H1 (cell line): ENCODE measurements at regions not wholly inside any gene's neighbourhood (a gene's known extent, or its start where the extent isn't known, plus 50 kb on each side); places are given as distances from the start of the nearest gene placed in this dataset.

Experiments used
- CTCF ChIA-PET: fragments of 300-600 bp; sonication (Branson Sonifier 250); formaldehyde crosslinking; loops from one replicate; lab custom pipeline; 2021; ENCODE audit not compliant: partially characterized antibody; lab: Charles Lee
- POLR2A ChIA-PET: fragments of 300-600 bp; sonication (Branson Sonifier 250); formaldehyde crosslinking; loops from one replicate; lab custom pipeline; 2021; ENCODE audit warnings: inconsistent platforms; ENCODE audit not compliant: partially characterized antibody; lab: Charles Lee
- DNase-seq, 2 experiments: peaks; one replicate each; pipeline versions ENCODE4 v3.0.0 to v3.0.0-alpha.2; 2010 to 2022; ENCODE audit warnings: low spot score in 2 of 2, low read depth in 1 of 2, mixed read lengths in 1 of 2
- FAIRE-seq: peaks from 2 replicates; lab custom pipeline; 2011; peaks lifted over from hg19 to GRCh38; lab: Jason Lieb, UNC
- H2AFZ ChIP-seq: 2 replicates; pipeline ENCODE4 v1.8.1; 2012; ENCODE audit warnings: low read length, inconsistent platforms
- H2AK5ac ChIP-seq: 2 replicates; pipeline ENCODE4 v1.6.1; 2013; ENCODE audit warnings: low read depth, low read length
- H2BK120ac ChIP-seq: replicated peaks from 2 replicates; pipeline ENCODE3; 2013; ENCODE audit warnings: low read depth, low read length, inconsistent platforms
- H2BK12ac ChIP-seq: 2 replicates; pipeline ENCODE4 v1.6.1; 2013; ENCODE audit warnings: low read depth, low read length
- H2BK15ac ChIP-seq: 2 replicates; pipeline ENCODE4 v1.6.1; 2013; ENCODE audit warnings: low read length
- H2BK20ac ChIP-seq: 2 replicates; pipeline ENCODE4 v1.6.1; 2013; ENCODE audit warnings: low read length
- H2BK5ac ChIP-seq: 2 replicates; pipeline ENCODE4 v1.6.1; 2013; ENCODE audit warnings: low read depth, low read length
- H3K14ac ChIP-seq: 2 replicates; pipeline ENCODE4 v1.6.1; 2013; ENCODE audit warnings: inconsistent platforms; ENCODE audit not compliant: insufficient read length
- H3K18ac ChIP-seq: 2 replicates; pipeline ENCODE4 v1.6.1; 2013; ENCODE audit warnings: low read length; ENCODE audit errors: extremely low read depth
- H3K23ac ChIP-seq: 2 replicates; pipeline ENCODE4 v1.6.1; 2013; ENCODE audit warnings: inconsistent platforms; ENCODE audit not compliant: insufficient read length
- H3K23me2 ChIP-seq: 2 replicates; pipeline ENCODE4 v1.6.1; 2013; ENCODE audit warnings: low read depth, low read length
- H3K27ac ChIP-seq: 2 replicates; pipeline ENCODE4 v1.6.1; 2011; ENCODE audit warnings: low read depth, low read length, inconsistent platforms
- H3K27me3 ChIP-seq, 4 experiments: replicated peaks in 1 of 4; 1 replicate in 1 of 4; 2 replicates in 3 of 4; pipeline versions ENCODE4 v1.6.1 to v1.8.1; 2011 to 2013; ENCODE audit warnings: low read length in 3 of 4, mild to moderate bottlenecking in 3 of 4, inconsistent platforms in 2 of 4, mixed read lengths in 2 of 4, moderate library complexity in 1 of 4; ENCODE audit not compliant: control insufficient read depth in 3 of 4, insufficient read depth in 3 of 4; ENCODE audit errors: extremely low read depth in 1 of 4
- H3K36me3 ChIP-seq, 4 experiments: 2 replicates each; pipeline versions ENCODE4 v1.6.1 to v1.8.1; 2011 to 2013; ENCODE audit warnings: mild to moderate bottlenecking in 4 of 4, low read length in 3 of 4, moderate library complexity in 2 of 4, control low read depth in 1 of 4, inconsistent platforms in 1 of 4; ENCODE audit not compliant: insufficient read depth in 4 of 4, control insufficient read depth in 2 of 4
- H3K4ac ChIP-seq: replicated peaks from 2 replicates; pipeline ENCODE3; 2013; ENCODE audit warnings: low read length, low read depth, mixed read lengths, inconsistent platforms; ENCODE audit not compliant: insufficient read length
- H3K4me1 ChIP-seq, 4 experiments: replicated peaks in 1 of 4; 1 replicate in 1 of 4; 2 replicates in 3 of 4; pipeline versions ENCODE4 v1.6.1 to v1.8.1; 2011 to 2013; ENCODE audit warnings: low read length in 3 of 4, inconsistent platforms in 2 of 4, mixed read lengths in 1 of 4; ENCODE audit not compliant: insufficient read depth in 4 of 4, control insufficient read depth in 3 of 4
- H3K4me2 ChIP-seq, 2 experiments: 2 replicates each; pipeline versions ENCODE4 v1.6.1 to v1.8.1; 2011 to 2013; ENCODE audit warnings: low read depth in 2 of 2, low read length in 2 of 2, control low read depth in 1 of 2, inconsistent platforms in 1 of 2, mild to moderate bottlenecking in 1 of 2; ENCODE audit not compliant: insufficient read depth in 1 of 2
- H3K4me3 ChIP-seq, 4 experiments: fragments of 200-600, 300-600 bp in 1 of 4; sonication (generic), shearing (Covaris generic), sonication (Bioruptor Twin) in 1 of 4; 2 replicates each; pipeline versions ENCODE4 v1.5.1 to v1.8.1; 2011 to 2016; ENCODE audit warnings: low read length in 4 of 4, low read depth in 3 of 4, control low read depth in 2 of 4, inconsistent platforms in 2 of 4, mild to moderate bottlenecking in 2 of 4, mixed read lengths in 1 of 4, moderate library complexity in 1 of 4; ENCODE audit not compliant: insufficient read depth in 2 of 4; ENCODE audit errors: extremely low read depth in 1 of 4
- H3K56ac ChIP-seq: replicated peaks from 2 replicates; pipeline ENCODE3; 2013; ENCODE audit warnings: low read depth, mild to moderate bottlenecking, mixed read lengths, low read length, inconsistent platforms; ENCODE audit not compliant: insufficient read length
- H3K79me1 ChIP-seq: 2 replicates; pipeline ENCODE4 v1.6.1; 2013; ENCODE audit warnings: low read depth, low read length, control low read depth
- H3K79me2 ChIP-seq, 2 experiments: 2 replicates each; pipeline versions ENCODE4 v1.6.1 to v1.8.1; 2012 to 2013; ENCODE audit warnings: low read length in 2 of 2, mild to moderate bottlenecking in 2 of 2, inconsistent platforms in 1 of 2; ENCODE audit not compliant: insufficient read depth in 2 of 2, control insufficient read depth in 1 of 2
- H3K9ac ChIP-seq, 4 experiments: replicated peaks in 1 of 4; 1 replicate in 1 of 4; 2 replicates in 3 of 4; pipeline versions ENCODE4 v1.6.1 to v1.8.1; 2011 to 2013; ENCODE audit warnings: low read depth in 3 of 4, low read length in 3 of 4, control low read depth in 2 of 4, mild to moderate bottlenecking in 2 of 4, moderate library complexity in 2 of 4, inconsistent platforms in 1 of 4; ENCODE audit errors: extremely low read depth in 1 of 4
- H3K9me3 ChIP-seq, 2 experiments: 2 replicates each; pipeline versions ENCODE4 v1.6.1 to v1.8.1; 2012 to 2013; ENCODE audit warnings: mild to moderate bottlenecking in 2 of 2, moderate library complexity in 2 of 2, control low read depth in 1 of 2, inconsistent platforms in 1 of 2, low read depth in 1 of 2, low read length in 1 of 2, mixed read lengths in 1 of 2; ENCODE audit not compliant: insufficient read depth in 2 of 2
- H4K20me1 ChIP-seq, 2 experiments: replicated peaks in 1 of 2; 2 replicates each; pipeline versions ENCODE3 to v1.8.1; 2011 to 2013; ENCODE audit warnings: inconsistent platforms in 2 of 2, low read length in 2 of 2, mild to moderate bottlenecking in 1 of 2; ENCODE audit not compliant: insufficient read depth in 2 of 2, control insufficient read depth in 1 of 2
- H4K5ac ChIP-seq: 2 replicates; pipeline ENCODE4 v1.6.1; 2013; ENCODE audit warnings: low read length, low read depth, mixed read lengths, inconsistent platforms; ENCODE audit not compliant: insufficient read length
- H4K8ac ChIP-seq: 2 replicates; pipeline ENCODE4 v1.8.0; 2013; ENCODE audit warnings: mild to moderate bottlenecking, moderate library complexity, low read length, inconsistent platforms; ENCODE audit not compliant: insufficient read depth; ENCODE audit errors: extremely low read depth
- H4K91ac ChIP-seq: replicated peaks from 2 replicates; pipeline ENCODE3; 2013; ENCODE audit warnings: low read length, mixed read lengths, inconsistent platforms; ENCODE audit not compliant: insufficient read length
- ATF3 ChIP-seq: IDR thresholded peaks from 2 replicates; pipeline ENCODE4 v1.6.1; 2011; ENCODE audit warnings: low read depth, mild to moderate bottlenecking, low read length; ENCODE audit not compliant: insufficient read depth
- EGR1 ChIP-seq: IDR thresholded peaks from 2 replicates; pipeline ENCODE4 v1.6.1; 2011; ENCODE audit warnings: low read depth, low read length, borderline replicate concordance
- KDM1A ChIP-seq: fragments of 200-600, 300-600 bp; sonication (generic); IDR thresholded peaks from 2 replicates; pipeline ENCODE4 v1.7.1; 2016; ENCODE audit warnings: mild to moderate bottlenecking, low read length, borderline replicate concordance
- RXRA ChIP-seq: IDR thresholded peaks from 2 replicates; pipeline ENCODE4 v1.6.1; 2011; ENCODE audit warnings: low read depth, mild to moderate bottlenecking, low read length, moderate library complexity; ENCODE audit not compliant: insufficient read depth
- SP2 ChIP-seq: IDR thresholded peaks from 2 replicates; pipeline ENCODE4 v1.6.1; 2012; ENCODE audit warnings: mild to moderate bottlenecking, low read length, inconsistent platforms
- TEAD4 ChIP-seq: IDR thresholded peaks from 2 replicates; pipeline ENCODE4 v1.6.1; 2012; ENCODE audit warnings: low read depth, low read length, inconsistent platforms, mixed read lengths
- WGBS, 2 experiments: shearing (Covaris generic) in 1 of 2; methylation state at CpG; one replicate each; pipeline versions ENCODE4 v1.1.6 to v1.1.7; 2013 to 2015; ENCODE audit warnings: low lambda C conversion rate in 2 of 2, mixed read lengths in 2 of 2, inconsistent platforms in 1 of 2, low coverage in 1 of 2, missing lambda C conversion rate in 1 of 2; ENCODE audit not compliant: insufficient replicate concordance in 2 of 2, insufficient coverage in 1 of 2, insufficient read length in 1 of 2; ENCODE audit errors: extremely low coverage in 1 of 2, missing lambda C conversion rate in 1 of 2; 5-methylcytosine and 5-hydroxymethylcytosine counted together

- H4K8ac ChIP-seq, result no peak overlapping the region
- no peak overlapping the region for H3K23ac ChIP-seq
- WGBS, 2 experiments, result 94% methylated on average over 2 of the region's 2 CpGs; no CpG with 5 or more reads in 1 of the 2 experiments
- H2AK5ac ChIP-seq, result no peak overlapping the region
- ChIA-PET CTCF (interaction anchor here (0.9 to 1.6 kb wide), 3 partner anchors 9 to 20 kb away, joined by 3 to 4 read pairs (median 3); no protein-coding TSS in a partner anchor), POLR2A (no interaction called here)
- H4K91ac ChIP-seq, result no peak overlapping the region
- no peak overlapping the region for H2BK20ac ChIP-seq
- no peak overlapping the region for H2AFZ ChIP-seq
- no peaks in the 10 kb centered on the region for H3K9me3 ChIP-seq
- no peak overlapping the region for H2BK12ac ChIP-seq
- H3K79me2 ChIP-seq, result no peaks in the 10 kb centered on the region
- H3K9ac ChIP-seq, result no peak overlapping the region
- no peak overlapping the region for H3K14ac ChIP-seq
- DNase-seq (no peak), FAIRE-seq (no peak)
- no peak overlapping the region for H3K4ac ChIP-seq
- no peak overlapping the region for H4K5ac ChIP-seq
- H3K27ac ChIP-seq, result no peak overlapping the region
- H3K4me1 ChIP-seq, result no peaks in the 10 kb centered on the region
- H3K56ac ChIP-seq, result no peak overlapping the region
- no peak overlapping the region for H2BK120ac ChIP-seq
- H3K4me3 ChIP-seq, result no peak overlapping the region
- no peaks in the 10 kb centered on the region for H4K20me1 ChIP-seq
- no peak overlapping the region for H3K18ac ChIP-seq
- no peaks in the 10 kb centered on the region for H3K27me3 ChIP-seq
- no peaks in the 10 kb centered on the region; a peak in 1 of 8 replicates for H3K36me3 ChIP-seq
- no peaks in the 10 kb centered on the region for H3K23me2 ChIP-seq
- TF ChIP-seq KDM1A (no peak), RXRA (no peak), ATF3 (no peak), EGR1 (no peak), SP2 (no peak), TEAD4 (no peak)
- TF ChIP-seq, all 59 proteins: peak for 0
- no peak overlapping the region for H2BK5ac ChIP-seq
- H2BK15ac ChIP-seq, result no peak overlapping the region
- H3K4me2 ChIP-seq, result no peak overlapping the region
- H3K79me1 ChIP-seq, result no peaks in the 10 kb centered on the region
Measured at GRCh38 chr16:5770118-5770517, 672.5 kb upstream of the EEF2KMT start.
